Vagina (tissue), 2 donors: ENCODE measurements at regions not wholly inside any gene's neighbourhood (a gene's known extent, or its start where the extent isn't known, plus 50 kb on each side); places are given as distances from the start of the nearest gene placed in this dataset.

Experiments
- DNase-seq, 2 donors: peaks; one replicate each; pipeline ENCODE4 v3.0.0-alpha.2; 2017; ENCODE audit errors: extremely low spot score in 2 of 2
- H3K27ac ChIP-seq: fragments of 200-600 bp; sonication (generic); one replicate; pipeline ENCODE4 v1.5.1; 2019
- H3K27me3 ChIP-seq: fragments of 200-600 bp; sonication (generic); one replicate; pipeline ENCODE4 v1.5.1; 2019
- H3K36me3 ChIP-seq, 2 donors: fragments of 200-600 bp; sonication (generic); one replicate each; pipeline ENCODE4 v1.5.1; 2017 to 2019
- H3K4me1 ChIP-seq: fragments of 200-600 bp; sonication (generic); one replicate; pipeline ENCODE4 v1.5.1; 2019
- H3K4me3 ChIP-seq, 2 donors: fragments of 200-600 bp; sonication (generic); 1 replicate in 1 of 2; 2 replicates in 1 of 2; pipeline ENCODE4 v1.5.1; 2016 to 2019
- H3K9me3 ChIP-seq: fragments of 200-600 bp; sonication (generic); one replicate; pipeline ENCODE4 v1.5.1; 2019
- POLR2A ChIP-seq, 2 donors: fragments of 450-650 bp; IDR thresholded peaks; one replicate each; pipeline ENCODE4 v1.6.1; 2017; ENCODE audit warnings: antibody characterized with exemption in 2 of 2, mild to moderate bottlenecking in 2 of 2, moderate library complexity in 2 of 2
- POLR2AphosphoS5 ChIP-seq, 2 donors: sonication (generic); formaldehyde crosslinking; IDR thresholded peaks; one replicate each; pipeline ENCODE4 v1.9.0; 2017; ENCODE audit warnings: antibody characterized with exemption in 2 of 2, mild to moderate bottlenecking in 2 of 2, low read depth in 1 of 2; ENCODE audit not compliant: insufficient read depth in 1 of 2
- intact Hi-C: fragments of 100-400 bp; cut with DNase I; formaldehyde crosslinking; loops from one replicate; pipeline ENCODE4 v1.15.1; 2023
- TF ChIP-seq, protein P1 (sequence below), 3 experiments: fragments of 450-650 bp in 2 of 3; fragments of 200-600 bp in 1 of 3; sonication (generic) in 1 of 3; IDR thresholded peaks; one replicate each; pipeline ENCODE4 v1.5.1; 2017 to 2019; ENCODE audit warnings: antibody characterized with exemption in 3 of 3, mild to moderate bottlenecking in 2 of 3, moderate library complexity in 2 of 3

DNA sequence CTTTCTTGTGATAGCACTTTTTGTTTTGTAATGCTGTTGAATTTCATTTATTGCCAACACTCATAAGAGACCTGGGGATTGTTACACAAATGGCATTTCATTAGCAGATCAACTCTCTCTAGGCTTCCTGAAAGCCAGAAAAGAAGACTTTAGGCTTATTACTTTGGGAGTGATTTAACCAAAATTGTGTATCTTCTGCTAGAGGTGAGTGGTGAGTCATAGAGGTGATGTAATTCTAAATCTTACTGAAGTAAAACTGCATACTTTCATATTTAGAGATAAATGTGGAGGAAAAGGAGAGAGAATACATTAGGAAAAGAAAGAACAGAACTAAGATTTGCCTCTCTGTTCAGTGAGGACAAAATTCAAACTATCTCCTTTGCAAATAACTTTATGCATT, 304.7 kb upstream of the RGS17 start:
- TF ChIP-seq, protein P1, sequence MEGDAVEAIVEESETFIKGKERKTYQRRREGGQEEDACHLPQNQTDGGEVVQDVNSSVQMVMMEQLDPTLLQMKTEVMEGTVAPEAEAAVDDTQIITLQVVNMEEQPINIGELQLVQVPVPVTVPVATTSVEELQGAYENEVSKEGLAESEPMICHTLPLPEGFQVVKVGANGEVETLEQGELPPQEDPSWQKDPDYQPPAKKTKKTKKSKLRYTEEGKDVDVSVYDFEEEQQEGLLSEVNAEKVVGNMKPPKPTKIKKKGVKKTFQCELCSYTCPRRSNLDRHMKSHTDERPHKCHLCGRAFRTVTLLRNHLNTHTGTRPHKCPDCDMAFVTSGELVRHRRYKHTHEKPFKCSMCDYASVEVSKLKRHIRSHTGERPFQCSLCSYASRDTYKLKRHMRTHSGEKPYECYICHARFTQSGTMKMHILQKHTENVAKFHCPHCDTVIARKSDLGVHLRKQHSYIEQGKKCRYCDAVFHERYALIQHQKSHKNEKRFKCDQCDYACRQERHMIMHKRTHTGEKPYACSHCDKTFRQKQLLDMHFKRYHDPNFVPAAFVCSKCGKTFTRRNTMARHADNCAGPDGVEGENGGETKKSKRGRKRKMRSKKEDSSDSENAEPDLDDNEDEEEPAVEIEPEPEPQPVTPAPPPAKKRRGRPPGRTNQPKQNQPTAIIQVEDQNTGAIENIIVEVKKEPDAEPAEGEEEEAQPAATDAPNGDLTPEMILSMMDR (IDR thresholded peaks at IDR 0.05): no peak
- TF ChIP-seq POLR2AphosphoS5 (IDR thresholded peaks at IDR 0.05; ENCODE audit: insufficient read depth in 1 of 2, low read depth in 1 of 2): no peak
- TF ChIP-seq POLR2A (IDR thresholded peaks at IDR 0.05): no peak
- no peak for DNase-seq
- H3K27ac ChIP-seq: no peak overlapping the region
- no peaks in the 10 kb centered on the region for H3K36me3 ChIP-seq
- H3K27me3 ChIP-seq: no peaks in the 10 kb centered on the region
- intact Hi-C loops: no loop called here
- H3K4me3 ChIP-seq: no peak overlapping the region
- H3K9me3 ChIP-seq: no peaks in the 10 kb centered on the region
- H3K4me1 ChIP-seq: no peaks in the 10 kb centered on the region

DNA sequence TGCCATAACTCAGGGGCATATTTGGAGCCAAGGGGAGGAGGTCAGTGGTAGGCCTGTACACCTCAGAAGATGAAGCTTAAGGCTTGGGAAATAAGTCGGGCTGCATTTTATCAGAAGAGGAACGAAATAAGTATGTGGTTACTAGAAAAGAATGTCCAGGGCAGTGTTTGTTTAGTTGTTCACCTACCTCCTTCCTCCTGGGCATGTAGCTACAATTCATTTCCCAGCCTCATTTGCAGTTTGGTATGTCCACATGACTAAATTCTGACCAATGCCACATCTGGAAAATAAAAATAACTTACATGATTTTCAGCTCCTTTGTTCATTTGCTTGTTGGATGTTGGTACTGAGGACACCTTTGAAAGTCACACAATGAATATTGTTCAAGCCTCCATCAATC, 294.5 kb upstream of the RGS17 start:
- Histone ChIP-seq H3K27me3 (no peaks in the 10 kb centered on the region), H3K9me3 (no peaks in the 10 kb centered on the region), H3K4me1 (no peaks in the 10 kb centered on the region), H3K27ac (no peak overlapping the region), H3K36me3 (no peaks in the 10 kb centered on the region), H3K4me3 (no peak overlapping the region)
- DNase-seq: no peak
- intact Hi-C loops: no loop called here
- TF ChIP-seq POLR2AphosphoS5 (IDR thresholded peaks at IDR 0.05; ENCODE audit: insufficient read depth in 1 of 2, low read depth in 1 of 2) (no peak), POLR2A (IDR thresholded peaks at IDR 0.05) (no peak)
- TF ChIP-seq, protein P1 (IDR thresholded peaks at IDR 0.05): no peak

GRCh38 chr6:153424719-153425400, 293.8 kb upstream of the RGS17 start:
- DNase-seq: no peak

DNA sequence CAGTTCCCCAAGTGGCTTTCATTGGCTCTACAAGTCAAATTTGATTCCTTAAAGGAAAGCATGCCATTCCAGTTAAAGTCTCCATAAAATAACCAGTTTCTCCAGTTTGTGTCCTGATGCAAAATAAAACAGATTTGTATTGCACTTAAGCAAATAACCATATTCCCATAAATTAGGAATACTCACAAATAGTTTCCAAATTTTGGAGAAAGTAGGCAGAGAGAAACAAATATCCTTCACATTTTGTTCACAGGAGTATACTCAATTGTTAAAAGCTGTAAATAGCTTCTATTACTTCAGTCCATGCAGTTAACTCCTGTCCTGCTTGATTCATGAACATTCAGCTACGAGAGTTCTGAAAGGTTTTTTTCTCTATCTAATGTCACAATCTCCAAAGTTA, 281.4 kb upstream of the RGS17 start:
- Histone ChIP-seq H3K9me3 (no peaks in the 10 kb centered on the region), H3K36me3 (no peaks in the 10 kb centered on the region), H3K4me1 (no peaks in the 10 kb centered on the region), H3K27me3 (no peaks in the 10 kb centered on the region), H3K27ac (no peak overlapping the region), H3K4me3 (no peak overlapping the region)
- DNase-seq: no peak
- intact Hi-C loops: no loop called here
- TF ChIP-seq POLR2AphosphoS5 (IDR thresholded peaks at IDR 0.05; ENCODE audit: insufficient read depth in 1 of 2, low read depth in 1 of 2): no peak
- TF ChIP-seq, protein P1 (IDR thresholded peaks at IDR 0.05): no peak
- TF ChIP-seq POLR2A (IDR thresholded peaks at IDR 0.05): no peak

More at GRCh38 chr6:153424719-153425400, 293.8 kb upstream of the RGS17 start:
- no peaks in the 10 kb centered on the region for H3K4me1 ChIP-seq
- H3K36me3 ChIP-seq: no peaks in the 10 kb centered on the region
- intact Hi-C loops: no loop called here
- H3K9me3 ChIP-seq: no peaks in the 10 kb centered on the region
- H3K4me3 ChIP-seq: no peak overlapping the region
- no peak overlapping the region for H3K27ac ChIP-seq
- TF ChIP-seq, protein P1 (IDR thresholded peaks at IDR 0.05): no peak
- H3K27me3 ChIP-seq: no peaks in the 10 kb centered on the region

- TF ChIP-seq POLR2A (IDR thresholded peaks at IDR 0.05) (no peak), POLR2AphosphoS5 (IDR thresholded peaks at IDR 0.05; ENCODE audit: insufficient read depth in 1 of 2, low read depth in 1 of 2) (no peak)
- TF ChIP-seq, protein P1 (IDR thresholded peaks at IDR 0.05): no peak
- H3K36me3 ChIP-seq: no peaks in the 10 kb centered on the region
- intact Hi-C loops: no loop called here
These were observed 280.1 kb upstream of the RGS17 start for GRCh38 chr6:153411070-153411648.

More at GRCh38 chr6:153411070-153411648, 280.1 kb upstream of the RGS17 start:
- H3K27me3 ChIP-seq: no peaks in the 10 kb centered on the region
- no peak for DNase-seq
- H3K4me3 ChIP-seq: no peak overlapping the region
- no peaks in the 10 kb centered on the region for H3K4me1 ChIP-seq
- H3K9me3 ChIP-seq: no peaks in the 10 kb centered on the region
- no peak overlapping the region for H3K27ac ChIP-seq
